ENCODE measurements at regions not wholly inside any gene's neighbourhood (a gene's known extent, or its start where the extent isn't known, plus 50 kb on each side); places are given as distances from the start of the nearest gene placed in this dataset.

DNA sequence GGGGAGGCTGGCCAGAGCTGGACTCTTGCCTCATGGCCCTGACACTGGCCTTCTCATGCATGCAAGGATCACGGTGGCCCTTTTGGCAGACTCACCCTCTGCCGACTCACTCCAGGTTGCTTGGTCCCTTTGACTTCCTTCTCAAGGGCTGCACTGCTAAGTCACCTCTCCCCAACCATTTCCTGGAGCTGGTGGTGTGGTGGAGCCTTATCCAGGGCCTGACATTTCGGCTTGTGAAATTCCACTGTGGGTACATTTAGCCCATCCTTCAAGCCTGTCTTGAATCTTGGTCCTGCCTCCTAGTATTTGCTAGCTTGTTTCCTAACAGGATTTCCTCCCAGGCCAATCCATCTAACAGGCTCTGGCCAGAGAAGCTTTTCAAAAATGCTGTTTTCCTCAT, 52.6 kb upstream of the JUN start:
- ChIA-PET POLR2A (interaction anchor here (0.6 kb wide), 1 partner anchor 461 kb away, joined by 4 read pairs; no protein-coding TSS in a partner anchor), CTCF (no interaction called here)
- Mint-ChIP-seq H3K27ac (no peak overlapping the region), H3K27me3 (peaks cover 4% of the 10 kb centered on the region), H3K9me3 (no peaks in the 10 kb centered on the region), H3K4me3 (no peak overlapping the region), H3K36me3 (ENCODE audit: low read depth) (no peaks in the 10 kb centered on the region), H3K4me1 (no peaks in the 10 kb centered on the region)
- DNase-seq, result no peak

- Mint-ChIP-seq H3K4me1 (no peaks in the 10 kb centered on the region), H3K36me3 (ENCODE audit: low read depth) (no peaks in the 10 kb centered on the region), H3K27ac (no peak overlapping the region), H3K9me3 (no peaks in the 10 kb centered on the region), H3K27me3 (peaks cover 4% of the 10 kb centered on the region), H3K4me3 (no peak overlapping the region)
- DNase-seq, result no peak
- ChIA-PET POLR2A (no interaction called here), CTCF (interaction anchor here (1.5 kb wide), 1 partner anchor 13 kb away, joined by 3 read pairs; no protein-coding TSS in a partner anchor)
Observed at GRCh38 chr1:58837886-58838285, 54.0 kb upstream of the JUN start.

GRCh38 chr1:58839147-58839795, 55.4 kb upstream of the JUN start:
- H3K4me3 Mint-ChIP-seq, result no peak overlapping the region
- H3K27me3 Mint-ChIP-seq, result peaks cover 4% of the 10 kb centered on the region
- H3K36me3 Mint-ChIP-seq (ENCODE audit: low read depth), result no peaks in the 10 kb centered on the region
- CTCF ChIA-PET, result no interaction called here
- no peaks in the 10 kb centered on the region for H3K9me3 Mint-ChIP-seq
- POLR2A ChIA-PET, result no interaction called here
- no peak overlapping the region for H3K27ac Mint-ChIP-seq
- DNase-seq, result no peak
- H3K4me1 Mint-ChIP-seq, result no peaks in the 10 kb centered on the region

GRCh38 chr1:58839846-58840835, 56.3 kb upstream of the JUN start:
- H3K36me3 Mint-ChIP-seq (ENCODE audit: low read depth), result no peaks in the 10 kb centered on the region
- ChIA-PET POLR2A (no interaction called here), CTCF (interaction anchor here (1.2 kb wide), 1 partner anchor 58 kb away, joined by 3 read pairs; no protein-coding TSS in a partner anchor)
- H3K27ac Mint-ChIP-seq, result no peak overlapping the region
- H3K9me3 Mint-ChIP-seq, result no peaks in the 10 kb centered on the region
- H3K27me3 Mint-ChIP-seq, result peaks cover 4% of the 10 kb centered on the region
- no peak overlapping the region for H3K4me3 Mint-ChIP-seq
- no peaks in the 10 kb centered on the region for H3K4me1 Mint-ChIP-seq
- no peak for DNase-seq

GRCh38 chr1:58841455-58841854, 57.6 kb upstream of the JUN start:
- H3K4me1 Mint-ChIP-seq, result no peaks in the 10 kb centered on the region
- no peaks in the 10 kb centered on the region for H3K9me3 Mint-ChIP-seq
- H3K36me3 Mint-ChIP-seq (ENCODE audit: low read depth), result no peaks in the 10 kb centered on the region
- ChIA-PET CTCF (interaction anchor here (1.2 kb wide), 1 partner anchor 60 kb away, joined by 3 read pairs; no protein-coding TSS in a partner anchor), POLR2A (interaction anchor here (0.6 kb wide), 1 partner anchor 148 kb away, joined by 3 read pairs; no protein-coding TSS in a partner anchor)
- no peak for DNase-seq
- no peak overlapping the region for H3K4me3 Mint-ChIP-seq
- H3K27ac Mint-ChIP-seq, result no peak overlapping the region
- H3K27me3 Mint-ChIP-seq, result peaks cover 4% of the 10 kb centered on the region

- no peak for DNase-seq
- Mint-ChIP-seq H3K4me1 (no peaks in the 10 kb centered on the region), H3K36me3 (ENCODE audit: low read depth) (no peaks in the 10 kb centered on the region), H3K9me3 (no peaks in the 10 kb centered on the region), H3K27me3 (peaks cover 2% of the 10 kb centered on the region), H3K27ac (no peak overlapping the region), H3K4me3 (no peak overlapping the region)
- CTCF ChIA-PET, result interaction anchor here (0.6 kb wide), 1 partner anchor 16 kb away, joined by 3 read pairs; no protein-coding TSS in a partner anchor
- POLR2A ChIA-PET, result no interaction called here
Observed at GRCh38 chr1:58842941-58843340, 59.1 kb upstream of the JUN start.

DNA sequence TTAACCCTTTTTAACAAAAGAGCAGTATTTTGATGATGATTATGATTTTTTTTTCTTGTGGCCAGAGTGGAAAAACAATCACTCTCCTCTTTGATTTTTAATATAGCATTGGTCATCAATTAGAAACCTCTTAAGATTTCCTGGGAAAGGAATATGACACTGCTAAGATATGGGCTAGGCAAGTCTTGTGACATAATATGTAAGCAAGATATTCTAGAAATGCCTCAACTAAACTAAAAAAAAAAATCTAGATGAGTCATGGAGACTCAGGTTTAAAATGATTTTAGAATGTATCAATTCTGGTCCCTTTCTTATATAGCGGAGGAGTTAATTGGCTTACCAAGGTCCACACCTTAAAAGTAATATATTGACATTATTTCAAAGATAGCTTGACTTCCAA, 60.3 kb upstream of the JUN start:
- POLR2A ChIA-PET, result no interaction called here

GRCh38 chr1:58845942-58846341, 62.1 kb upstream of the JUN start:
- POLR2A ChIA-PET, result no interaction called here
- no peaks in the 10 kb centered on the region for H3K4me1 Mint-ChIP-seq
- H3K9me3 Mint-ChIP-seq, result no peaks in the 10 kb centered on the region
- H3K4me3 Mint-ChIP-seq, result no peak overlapping the region
- H3K27me3 Mint-ChIP-seq, result no peaks in the 10 kb centered on the region
- DNase-seq, result no peak
- no peak overlapping the region for H3K27ac Mint-ChIP-seq
- H3K36me3 Mint-ChIP-seq (ENCODE audit: low read depth), result no peaks in the 10 kb centered on the region
- CTCF ChIA-PET, result no interaction called here

More for the DNA sequence above, 60.3 kb upstream of the JUN start:
- Mint-ChIP-seq H3K4me1 (no peaks in the 10 kb centered on the region), H3K9me3 (no peaks in the 10 kb centered on the region), H3K36me3 (ENCODE audit: low read depth) (no peaks in the 10 kb centered on the region), H3K27ac (no peak overlapping the region), H3K4me3 (no peak overlapping the region), H3K27me3 (no peaks in the 10 kb centered on the region)
- DNase-seq, result no peak
- CTCF ChIA-PET, result no interaction called here

- H3K4me3 Mint-ChIP-seq, result no peak overlapping the region
- H3K36me3 Mint-ChIP-seq (ENCODE audit: low read depth), result no peaks in the 10 kb centered on the region
- H3K9me3 Mint-ChIP-seq, result no peaks in the 10 kb centered on the region
- no peaks in the 10 kb centered on the region for H3K27me3 Mint-ChIP-seq
- no peak overlapping the region for H3K27ac Mint-ChIP-seq
- ChIA-PET CTCF (no interaction called here), POLR2A (no interaction called here)
- DNase-seq, result no peak
- no peaks in the 10 kb centered on the region for H3K4me1 Mint-ChIP-seq
Observed at GRCh38 chr1:58848818-58849411, 65.1 kb upstream of the JUN start.

- CTCF ChIA-PET, result no interaction called here
- Mint-ChIP-seq H3K27ac (no peak overlapping the region), H3K27me3 (no peaks in the 10 kb centered on the region), H3K4me1 (no peaks in the 10 kb centered on the region), H3K36me3 (ENCODE audit: low read depth) (no peaks in the 10 kb centered on the region), H3K9me3 (no peaks in the 10 kb centered on the region), H3K4me3 (no peak overlapping the region)
- no peak for DNase-seq
- POLR2A ChIA-PET, result no interaction called here
Observed at GRCh38 chr1:58849551-58849950, 65.7 kb upstream of the JUN start.

GRCh38 chr1:58850636-58851035, 66.8 kb upstream of the JUN start:
- DNase-seq, result no peak
- Mint-ChIP-seq H3K36me3 (ENCODE audit: low read depth) (no peaks in the 10 kb centered on the region), H3K4me3 (no peak overlapping the region), H3K27ac (no peak overlapping the region), H3K27me3 (no peaks in the 10 kb centered on the region), H3K4me1 (no peaks in the 10 kb centered on the region), H3K9me3 (no peaks in the 10 kb centered on the region)
- POLR2A ChIA-PET, result interaction anchor here (1.1 kb wide), 1 partner anchor 105 kb away, joined by 3 read pairs; no protein-coding TSS in a partner anchor
- CTCF ChIA-PET, result interaction anchor here (1.0 kb wide), 1 partner anchor 13 kb away, joined by 3 read pairs; no protein-coding TSS in a partner anchor

DNA sequence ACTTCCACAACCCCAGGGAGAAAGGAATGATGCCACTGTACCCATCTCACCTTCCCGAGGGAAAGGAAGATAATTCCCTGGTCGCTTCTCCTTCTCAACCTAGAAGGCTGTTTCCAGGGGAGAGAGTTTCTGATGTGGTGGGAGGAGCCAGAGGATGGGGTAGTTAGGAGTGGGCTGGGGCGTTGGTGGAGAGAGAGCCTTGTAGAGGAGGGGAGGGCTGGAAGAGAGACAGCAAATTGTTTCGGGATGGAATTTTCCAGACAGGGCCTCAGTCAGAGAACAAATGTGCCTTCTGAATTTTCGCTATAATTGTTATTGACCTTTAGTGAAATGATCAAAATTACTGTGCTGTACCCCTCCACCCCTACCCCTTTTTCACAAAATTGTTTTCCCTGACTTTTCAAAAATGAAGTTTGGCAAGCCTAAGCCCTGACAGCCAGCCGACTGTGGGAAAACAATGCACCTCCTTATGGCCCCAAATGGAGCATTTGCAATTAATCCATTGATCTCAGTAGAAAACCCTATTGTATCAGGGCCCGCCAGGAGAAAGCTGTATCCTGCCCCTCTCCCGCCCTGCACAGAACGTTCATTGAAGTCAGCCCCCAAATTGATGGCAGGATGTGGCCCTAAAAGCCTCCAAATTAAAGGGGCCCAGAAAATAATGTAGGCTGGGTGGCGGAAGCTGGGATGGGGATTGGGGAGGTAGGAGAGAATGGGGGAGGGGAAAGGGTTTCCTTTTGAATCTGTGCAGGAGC, 69.1 kb upstream of the JUN start:
- ChIA-PET POLR2A (no interaction called here), CTCF (no interaction called here)
- no peak overlapping the region for H3K4me3 Mint-ChIP-seq
- DNase-seq, result no peak
- no peak overlapping the region for H3K27ac Mint-ChIP-seq
- peaks cover 11% of the 10 kb centered on the region for H3K4me1 Mint-ChIP-seq
- H3K36me3 Mint-ChIP-seq (ENCODE audit: low read depth), result no peaks in the 10 kb centered on the region
- H3K27me3 Mint-ChIP-seq, result no peaks in the 10 kb centered on the region
- no peaks in the 10 kb centered on the region for H3K9me3 Mint-ChIP-seq

Data from activated CD4-positive, alpha-beta memory T cell treated with anti-CD3 and anti-CD28 coated beads, Interleukin-2, amount 10 ng/mL, durations not matched to agents 7 days and 5 days (primary cell).